Keratinocyte (primary cell): ENCODE measurements at regions not wholly inside any gene's neighbourhood (a gene's known extent, or its start where the extent isn't known, plus 50 kb on each side); places are given as distances from the start of the nearest gene placed in this dataset.

Source experiments
- DNase-seq: peaks from one replicate; pipeline ENCODE4 v3.0.0-alpha.2; 2011; ENCODE audit warnings: low read depth, missing footprints, low spot score
- FAIRE-seq: peaks from 2 replicates; lab custom pipeline; 2011; peaks lifted over from hg19 to GRCh38; lab: Jason Lieb, UNC
- H2AFZ ChIP-seq: 2 replicates; pipeline ENCODE4 v1.6.0; 2012; ENCODE audit warnings: low read length, control low read depth, inconsistent platforms; ENCODE audit not compliant: control insufficient read depth
- H3K27ac ChIP-seq: 2 replicates; pipeline ENCODE4 v1.5.1; 2011; ENCODE audit warnings: low read length; ENCODE audit not compliant: control insufficient read depth, insufficient read depth
- H3K27me3 ChIP-seq: 3 replicates; pipeline ENCODE4 v1.6.0; 2011; ENCODE audit warnings: low read length; ENCODE audit not compliant: control insufficient read depth, insufficient read depth; ENCODE audit errors: extremely low read depth
- H3K36me3 ChIP-seq, 2 experiments: 2 replicates in 1 of 2; 3 replicates in 1 of 2; pipeline ENCODE4 v1.5.1; 2011; ENCODE audit warnings: low read length in 2 of 2, mild to moderate bottlenecking in 1 of 2; ENCODE audit not compliant: control insufficient read depth in 2 of 2, insufficient read depth in 2 of 2; ENCODE audit errors: extremely low read depth in 1 of 2
- H3K4me1 ChIP-seq: 3 replicates; pipeline ENCODE4 v1.5.1; 2011; ENCODE audit warnings: low read length; ENCODE audit not compliant: control insufficient read depth, insufficient read depth; ENCODE audit errors: extremely low read depth
- H3K4me2 ChIP-seq: 3 replicates; pipeline ENCODE4 v1.6.0; 2011; ENCODE audit warnings: low read depth, low read length; ENCODE audit not compliant: control insufficient read depth, insufficient read depth; ENCODE audit errors: extremely low read depth
- H3K4me3 ChIP-seq, 3 experiments: fragments of 200-600 bp in 1 of 3; sonication (generic) in 1 of 3; 2 replicates in 2 of 3; 3 replicates in 1 of 3; pipeline ENCODE4 v1.5.1; 2011 to 2016; ENCODE audit warnings: low read length in 3 of 3, mild to moderate bottlenecking in 3 of 3, control low read depth in 2 of 3, inconsistent platforms in 1 of 3, low read depth in 1 of 3, mixed read lengths in 1 of 3, mixed run types in 1 of 3, moderate library complexity in 1 of 3; ENCODE audit not compliant: control insufficient read depth in 2 of 3, insufficient read depth in 2 of 3; ENCODE audit errors: extremely low read depth in 1 of 3
- H3K79me2 ChIP-seq: 2 replicates; pipeline ENCODE4 v1.6.0; 2012; ENCODE audit warnings: low read length; ENCODE audit not compliant: control insufficient read depth, insufficient read depth
- H3K9ac ChIP-seq: 3 replicates; pipeline ENCODE4 v1.6.0; 2011; ENCODE audit warnings: low read length; ENCODE audit not compliant: control insufficient read depth, insufficient read depth; ENCODE audit errors: extremely low read depth
- H3K9me1 ChIP-seq: 3 replicates; pipeline ENCODE4 v1.6.0; 2011; ENCODE audit warnings: low read length; ENCODE audit not compliant: control insufficient read depth, insufficient read depth; ENCODE audit errors: extremely low read depth
- H3K9me3 ChIP-seq: 2 replicates; pipeline ENCODE4 v1.5.1; 2012; ENCODE audit warnings: low read depth, low read length; ENCODE audit not compliant: control insufficient read depth
- H4K20me1 ChIP-seq: 3 replicates; pipeline ENCODE4 v1.6.0; 2011; ENCODE audit warnings: low read length; ENCODE audit not compliant: control insufficient read depth, insufficient read depth; ENCODE audit errors: extremely low read depth
- EZH2 ChIP-seq: IDR thresholded peaks from one replicate; pipeline ENCODE4 v1.6.1; 2012; ENCODE audit warnings: inconsistent platforms, mild to moderate bottlenecking, low read length, moderate library complexity
- dilution Hi-C: fragments of 300-500 bp; cut with MboI; formaldehyde crosslinking; loops from one replicate; pipeline ENCODE4 v1.7.0; 2020; ENCODE audit warnings: low sequenced_read_pairs; ENCODE audit not compliant: extremely low pct_ligation_motif_present
- TF ChIP-seq, protein P1 (sequence below), 3 experiments: IDR thresholded peaks in 1 of 3; conservative IDR thresholded peaks in 1 of 3; optimal IDR thresholded peaks in 1 of 3; 2 replicates in 2 of 3; 3 replicates in 1 of 3; pipeline versions ENCODE3 to v1.5.1; 2011; ENCODE audit warnings: low read length in 3 of 3, mild to moderate bottlenecking in 3 of 3, moderate library complexity in 2 of 3, control low read depth in 1 of 3, inconsistent platforms in 1 of 3; ENCODE audit not compliant: insufficient read depth in 2 of 3; ENCODE audit errors: extremely low read depth in 1 of 3

- H3K79me2 ChIP-seq: no peaks in the 10 kb centered on the region
- no peak overlapping the region for H3K4me2 ChIP-seq
- H3K4me3 ChIP-seq: no peak overlapping the region
- H3K36me3 ChIP-seq: no peaks in the 10 kb centered on the region
- H3K9ac ChIP-seq: no peak overlapping the region
- H3K4me1 ChIP-seq: no peaks in the 10 kb centered on the region
- FAIRE-seq: no peak
- no peak for DNase-seq
- no peaks in the 10 kb centered on the region for H4K20me1 ChIP-seq
- H3K27me3 ChIP-seq: no peaks in the 10 kb centered on the region
- no peak overlapping the region for H3K27ac ChIP-seq
- H3K9me3 ChIP-seq: no peaks in the 10 kb centered on the region
- no peaks in the 10 kb centered on the region for H3K9me1 ChIP-seq
- H2AFZ ChIP-seq: no peak overlapping the region
- TF ChIP-seq, protein P1, sequence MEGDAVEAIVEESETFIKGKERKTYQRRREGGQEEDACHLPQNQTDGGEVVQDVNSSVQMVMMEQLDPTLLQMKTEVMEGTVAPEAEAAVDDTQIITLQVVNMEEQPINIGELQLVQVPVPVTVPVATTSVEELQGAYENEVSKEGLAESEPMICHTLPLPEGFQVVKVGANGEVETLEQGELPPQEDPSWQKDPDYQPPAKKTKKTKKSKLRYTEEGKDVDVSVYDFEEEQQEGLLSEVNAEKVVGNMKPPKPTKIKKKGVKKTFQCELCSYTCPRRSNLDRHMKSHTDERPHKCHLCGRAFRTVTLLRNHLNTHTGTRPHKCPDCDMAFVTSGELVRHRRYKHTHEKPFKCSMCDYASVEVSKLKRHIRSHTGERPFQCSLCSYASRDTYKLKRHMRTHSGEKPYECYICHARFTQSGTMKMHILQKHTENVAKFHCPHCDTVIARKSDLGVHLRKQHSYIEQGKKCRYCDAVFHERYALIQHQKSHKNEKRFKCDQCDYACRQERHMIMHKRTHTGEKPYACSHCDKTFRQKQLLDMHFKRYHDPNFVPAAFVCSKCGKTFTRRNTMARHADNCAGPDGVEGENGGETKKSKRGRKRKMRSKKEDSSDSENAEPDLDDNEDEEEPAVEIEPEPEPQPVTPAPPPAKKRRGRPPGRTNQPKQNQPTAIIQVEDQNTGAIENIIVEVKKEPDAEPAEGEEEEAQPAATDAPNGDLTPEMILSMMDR (optimal IDR thresholded peaks at IDR 0.05 in 1 of 3, IDR thresholded peaks at IDR 0.05 in 1 of 3, conservative IDR thresholded peaks at IDR 0.05 in 1 of 3; ENCODE audit: extremely low read depth in 1 of 3, insufficient read depth in 2 of 3, low read length in 3 of 3): no peak
- no peak for TF ChIP-seq EZH2
- dilution Hi-C loops: no loop called here
These were observed 76.9 kb downstream of the CD24 start for GRCh38 chr6:106897580-106897979.

GRCh38 chr6:106895703-106896040, 78.9 kb downstream of the CD24 start:
- Histone ChIP-seq H3K9me1 (no peaks in the 10 kb centered on the region), H3K27me3 (no peaks in the 10 kb centered on the region), H3K36me3 (no peaks in the 10 kb centered on the region), H3K4me2 (no peak overlapping the region), H3K27ac (peak overlapping the region; percentile 33), H3K9me3 (no peaks in the 10 kb centered on the region), H3K4me3 (no peak overlapping the region), H3K9ac (no peak overlapping the region), H4K20me1 (no peaks in the 10 kb centered on the region), H3K4me1 (no peaks in the 10 kb centered on the region), H2AFZ (no peak overlapping the region), H3K79me2 (no peaks in the 10 kb centered on the region)
- FAIRE-seq (no peak), DNase-seq (no peak)
- TF ChIP-seq, protein P1 (optimal IDR thresholded peaks at IDR 0.05 in 1 of 3, IDR thresholded peaks at IDR 0.05 in 1 of 3, conservative IDR thresholded peaks at IDR 0.05 in 1 of 3; ENCODE audit: extremely low read depth in 1 of 3, insufficient read depth in 2 of 3, low read length in 3 of 3): no peak
- dilution Hi-C loops: no loop called here
